Caco-2 (cell line): ENCODE measurements at regions not wholly inside any gene's neighbourhood (a gene's known extent, or its start where the extent isn't known, plus 50 kb on each side); places are given as distances from the start of the nearest gene placed in this dataset.

Source experiments
- BruUV-seq: library from RNA; stranded (reverse); fragments of 400-500 nt; replicated peaks from 2 replicates; lab custom pipeline; 2021; lab: Mats Ljungman, UMichigan
- CTCF ChIA-PET: fragments of 300-600 bp; sonication (Branson Sonifier 250); formaldehyde crosslinking; loops from one replicate; lab custom pipeline; 2022; ENCODE audit warnings: antibody characterized with exemption; lab: Charles Lee
- POLR2A ChIA-PET: fragments of 300-600 bp; sonication (Branson Sonifier 250); formaldehyde crosslinking; loops from one replicate; lab custom pipeline; 2022; ENCODE audit warnings: antibody characterized with exemption; lab: Charles Lee
- DNase-seq, 2 experiments: peaks; one replicate each; pipeline versions ENCODE4 v3.0.0 to v3.0.0-alpha.2; 2020 to 2022
- H3K27me3 ChIP-seq: replicated peaks from 2 replicates; pipeline ENCODE4 v1.6.0; 2011; ENCODE audit warnings: low read length; ENCODE audit not compliant: control insufficient read depth, insufficient read depth
- H3K36me3 ChIP-seq: 2 replicates; pipeline ENCODE4 v1.5.1; 2011; ENCODE audit warnings: low read length; ENCODE audit not compliant: control insufficient read depth, insufficient read depth
- H3K4me1 ChIP-seq: fragments of 250-450 bp; sonication (Bioruptor Pico); 2 replicates; pipeline ENCODE4 v1.5.1; 2020; ENCODE audit warnings: mild to moderate bottlenecking
- H3K4me3 ChIP-seq: 2 replicates; pipeline ENCODE4 v1.5.1; 2011; ENCODE audit warnings: low read depth, mild to moderate bottlenecking, control low read depth, low read length
- H3K9me3 ChIP-seq: fragments of 250-450 bp; sonication (Bioruptor Pico); 2 replicates; pipeline ENCODE4 v1.5.1; 2020; ENCODE audit warnings: mild to moderate bottlenecking, moderate library complexity
- H3K27ac Mint-ChIP-seq: one replicate; pipeline ENCODE4 v1.8.0; 2022; ENCODE audit warnings: mixed read lengths; ENCODE audit not compliant: unreplicated experiment
- H3K27me3 Mint-ChIP-seq: one replicate; pipeline ENCODE4 v1.8.0; 2022; ENCODE audit warnings: mixed read lengths; ENCODE audit not compliant: insufficient read depth, unreplicated experiment
- H3K36me3 Mint-ChIP-seq: one replicate; pipeline ENCODE4 v1.8.0; 2022; ENCODE audit warnings: mild to moderate bottlenecking, mixed read lengths; ENCODE audit not compliant: insufficient read depth, unreplicated experiment
- H3K4me1 Mint-ChIP-seq: one replicate; pipeline ENCODE4 v1.8.0; 2022; ENCODE audit warnings: low read depth, mixed read lengths; ENCODE audit not compliant: unreplicated experiment
- H3K4me3 Mint-ChIP-seq: one replicate; pipeline ENCODE4 v1.8.0; 2022; ENCODE audit warnings: mild to moderate bottlenecking, moderate library complexity, mixed read lengths; ENCODE audit not compliant: unreplicated experiment
- H3K9me3 Mint-ChIP-seq: one replicate; pipeline ENCODE4 v1.8.0; 2022; ENCODE audit warnings: mixed read lengths; ENCODE audit not compliant: unreplicated experiment
- intact Hi-C: fragments of 100-400 bp; cut with micrococcal nuclease; formaldehyde crosslinking; loops from one replicate; pipeline ENCODE4 v1.10.0; 2022; ENCODE audit not compliant: unreplicated experiment
- TF ChIP-seq, protein P1 (sequence below), 2 experiments: fragments of 200-600 bp in 1 of 2; IDR thresholded peaks; 1 replicate in 1 of 2; 2 replicates in 1 of 2; pipeline versions ENCODE4 v1.5.1 to v1.8.0; 2011 to 2022; ENCODE audit warnings: antibody characterized with exemption in 1 of 2, control low read depth in 1 of 2, inconsistent platforms in 1 of 2, low read depth in 1 of 2, low read length in 1 of 2, mild to moderate bottlenecking in 1 of 2, moderate library complexity in 1 of 2; ENCODE audit not compliant: insufficient read depth in 1 of 2, severe bottlenecking in 1 of 2, unreplicated experiment in 1 of 2

- Mint-ChIP-seq H3K36me3 (no peaks in the 10 kb centered on the region), H3K9me3 (no peaks in the 10 kb centered on the region), H3K27ac (no peak overlapping the region), H3K4me1 (no peaks in the 10 kb centered on the region), H3K4me3 (no peak overlapping the region), H3K27me3 (no peaks in the 10 kb centered on the region)
- Histone ChIP-seq H3K4me3 (no peak overlapping the region), H3K27me3 (no peaks in the 10 kb centered on the region), H3K4me1 (peaks cover 4% of the 10 kb centered on the region; the same call in 1 of the 2 replicates), H3K36me3 (no peaks in the 10 kb centered on the region), H3K9me3 (no peaks in the 10 kb centered on the region)
- intact Hi-C loops: no loop called here
- DNase-seq: no peak
- ChIA-PET CTCF (interaction anchor here (0.5 kb wide), 1 partner anchor 342 kb away, joined by 3 read pairs; no protein-coding TSS in a partner anchor), POLR2A (no interaction called here)
- TF ChIP-seq, protein P1, sequence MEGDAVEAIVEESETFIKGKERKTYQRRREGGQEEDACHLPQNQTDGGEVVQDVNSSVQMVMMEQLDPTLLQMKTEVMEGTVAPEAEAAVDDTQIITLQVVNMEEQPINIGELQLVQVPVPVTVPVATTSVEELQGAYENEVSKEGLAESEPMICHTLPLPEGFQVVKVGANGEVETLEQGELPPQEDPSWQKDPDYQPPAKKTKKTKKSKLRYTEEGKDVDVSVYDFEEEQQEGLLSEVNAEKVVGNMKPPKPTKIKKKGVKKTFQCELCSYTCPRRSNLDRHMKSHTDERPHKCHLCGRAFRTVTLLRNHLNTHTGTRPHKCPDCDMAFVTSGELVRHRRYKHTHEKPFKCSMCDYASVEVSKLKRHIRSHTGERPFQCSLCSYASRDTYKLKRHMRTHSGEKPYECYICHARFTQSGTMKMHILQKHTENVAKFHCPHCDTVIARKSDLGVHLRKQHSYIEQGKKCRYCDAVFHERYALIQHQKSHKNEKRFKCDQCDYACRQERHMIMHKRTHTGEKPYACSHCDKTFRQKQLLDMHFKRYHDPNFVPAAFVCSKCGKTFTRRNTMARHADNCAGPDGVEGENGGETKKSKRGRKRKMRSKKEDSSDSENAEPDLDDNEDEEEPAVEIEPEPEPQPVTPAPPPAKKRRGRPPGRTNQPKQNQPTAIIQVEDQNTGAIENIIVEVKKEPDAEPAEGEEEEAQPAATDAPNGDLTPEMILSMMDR (IDR thresholded peaks at IDR 0.05; ENCODE audit: insufficient read depth in 1 of 2, low read depth in 1 of 2, low read length in 1 of 2, severe bottlenecking in 1 of 2, unreplicated experiment in 1 of 2): no peak
- BruUV-seq: no TSS peak
Observed at GRCh38 chr10:78687626-78688025, 381.1 kb upstream of the ZMIZ1 start.

GRCh38 chr10:78688230-78688900, 380.4 kb upstream of the ZMIZ1 start:
- no peak for DNase-seq
- Histone ChIP-seq H3K9me3 (no peaks in the 10 kb centered on the region), H3K27me3 (no peaks in the 10 kb centered on the region), H3K4me1 (peaks cover 4% of the 10 kb centered on the region; the same call in 1 of the 2 replicates), H3K4me3 (no peak overlapping the region), H3K36me3 (no peaks in the 10 kb centered on the region)
- Mint-ChIP-seq H3K36me3 (no peaks in the 10 kb centered on the region), H3K27me3 (no peaks in the 10 kb centered on the region), H3K4me3 (no peak overlapping the region), H3K4me1 (no peaks in the 10 kb centered on the region), H3K27ac (no peak overlapping the region), H3K9me3 (no peaks in the 10 kb centered on the region)
- TF ChIP-seq, protein P1 (IDR thresholded peaks at IDR 0.05; ENCODE audit: insufficient read depth in 1 of 2, low read depth in 1 of 2, low read length in 1 of 2, severe bottlenecking in 1 of 2, unreplicated experiment in 1 of 2): no peak
- CTCF ChIA-PET: interaction anchor here (0.5 kb wide), 1 partner anchor 343 kb away, joined by 3 read pairs; no protein-coding TSS in a partner anchor
- intact Hi-C loops: no loop called here
- BruUV-seq: no TSS peak
- POLR2A ChIA-PET: no interaction called here

DNA sequence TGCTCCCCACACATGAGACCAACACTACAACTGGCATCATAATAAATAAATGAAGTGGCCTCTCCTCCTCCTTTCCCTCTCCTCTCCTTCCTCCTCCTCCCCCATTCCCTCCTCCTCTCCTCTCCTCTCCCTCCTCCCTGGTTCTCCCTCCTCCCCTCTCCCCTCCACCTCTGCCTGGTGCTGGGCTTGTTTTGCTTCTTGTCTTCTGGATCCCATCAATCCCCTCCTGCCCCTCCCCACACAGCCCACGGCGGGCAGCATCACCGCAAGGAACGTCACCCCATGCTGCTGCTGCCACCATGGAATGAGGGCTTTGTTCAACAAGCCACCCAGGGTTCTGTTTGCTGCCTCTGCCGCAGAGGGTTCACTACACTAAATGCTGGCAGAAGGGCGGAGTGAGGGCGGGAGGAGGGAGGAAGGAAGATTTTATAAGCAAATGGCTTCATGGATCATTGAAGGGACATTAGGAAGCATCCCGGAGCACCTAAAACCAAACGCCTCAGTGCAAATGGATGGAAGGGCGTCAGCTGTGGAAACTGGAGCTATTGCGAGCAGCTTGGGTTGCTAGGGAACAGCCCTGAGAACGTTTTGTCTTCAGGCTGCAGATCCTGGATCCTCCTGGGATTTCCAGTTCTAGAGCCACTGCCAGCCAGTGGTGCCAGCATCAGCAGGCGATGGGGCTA, 379.7 kb upstream of the ZMIZ1 start:
- Mint-ChIP-seq H3K27me3 (no peaks in the 10 kb centered on the region), H3K36me3 (no peaks in the 10 kb centered on the region), H3K9me3 (no peaks in the 10 kb centered on the region), H3K27ac (no peak overlapping the region), H3K4me1 (no peaks in the 10 kb centered on the region), H3K4me3 (no peak overlapping the region)
- ChIA-PET POLR2A (no interaction called here), CTCF (interaction anchor here (0.6 kb wide), 1 partner anchor 84 kb away, joined by 3 read pairs; no protein-coding TSS in a partner anchor)
- no TSS peak for BruUV-seq
- Histone ChIP-seq H3K36me3 (no peaks in the 10 kb centered on the region), H3K27me3 (no peaks in the 10 kb centered on the region), H3K9me3 (no peaks in the 10 kb centered on the region), H3K4me3 (no peak overlapping the region), H3K4me1 (peaks cover 4% of the 10 kb centered on the region; the same call in 1 of the 2 replicates)
- intact Hi-C loops: no loop called here
- TF ChIP-seq, protein P1 (IDR thresholded peaks at IDR 0.05; ENCODE audit: insufficient read depth in 1 of 2, low read depth in 1 of 2, low read length in 1 of 2, severe bottlenecking in 1 of 2, unreplicated experiment in 1 of 2): no peak
- no peak for DNase-seq
